Cardiac muscle cell (in vitro differentiated cells and primary cell): ENCODE measurements at regions not wholly inside any gene's neighbourhood (a gene's known extent, or its start where the extent isn't known, plus 50 kb on each side); places are given as distances from the start of the nearest gene placed in this dataset.

Experiments used
- DNase-seq, 2 donors: peaks; one replicate each; pipeline versions ENCODE4 v3.0.0 to v3.0.0-alpha.2; 2010 to 2017; ENCODE audit warnings: low read depth in 1 of 2, low spot score in 1 of 2
- H3K27ac ChIP-seq: fragments of 200-600 bp; sonication (generic); 2 replicates; pipeline ENCODE4 v1.5.1; 2016
- H3K27me3 ChIP-seq: fragments of 200-600 bp; sonication (generic); 2 replicates; pipeline ENCODE4 v1.6.0; 2016; ENCODE audit warnings: control low read depth
- H3K36me3 ChIP-seq: fragments of 200-600 bp; sonication (generic); 2 replicates; pipeline ENCODE4 v1.5.1; 2016; ENCODE audit warnings: control low read depth
- H3K4me1 ChIP-seq: fragments of 200-600 bp; sonication (generic); 2 replicates; pipeline ENCODE4 v1.8.1; 2017; ENCODE audit warnings: low read depth, mild to moderate bottlenecking, mixed run types
- H3K4me3 ChIP-seq: fragments of 200-600 bp; sonication (generic); 2 replicates; pipeline ENCODE4 v1.5.1; 2016; ENCODE audit warnings: mild to moderate bottlenecking
- H3K9me3 ChIP-seq: fragments of 200-600 bp; sonication (generic); 2 replicates; pipeline ENCODE4 v1.5.1; 2017; ENCODE audit warnings: low read depth, mild to moderate bottlenecking, control low read depth
- CTCF ChIP-seq: IDR thresholded peaks from 2 replicates; pipeline ENCODE4 v1.5.1; 2012; ENCODE audit warnings: low read depth, mild to moderate bottlenecking, low read length

GRCh38 chr7:109836016-109836415, 1254.9 kb upstream of the LRRN3 start:
- Histone ChIP-seq H3K36me3 (no peaks in the 10 kb centered on the region), H3K27me3 (no peaks in the 10 kb centered on the region), H3K9me3 (no peaks in the 10 kb centered on the region), H3K4me3 (no peak overlapping the region), H3K4me1 (no peaks in the 10 kb centered on the region), H3K27ac (no peak overlapping the region)
- DNase-seq: no peak
- TF ChIP-seq CTCF: no peak

- Histone ChIP-seq H3K27me3 (no peaks in the 10 kb centered on the region), H3K9me3 (no peaks in the 10 kb centered on the region), H3K36me3 (no peaks in the 10 kb centered on the region), H3K4me3 (no peak overlapping the region), H3K27ac (no peak overlapping the region), H3K4me1 (peaks cover 6% of the 10 kb centered on the region)
- no peak for TF ChIP-seq CTCF
- DNase-seq: no peak
Observed at GRCh38 chr7:109842386-109842785, 1248.5 kb upstream of the LRRN3 start.

- peaks cover 6% of the 10 kb centered on the region for H3K4me1 ChIP-seq
- peak; percentile 24 for TF ChIP-seq CTCF
- H3K4me3 ChIP-seq: no peak overlapping the region
- no peak overlapping the region for H3K27ac ChIP-seq
- H3K27me3 ChIP-seq: no peaks in the 10 kb centered on the region
- peak; percentile 6 to 15 for DNase-seq
- no peaks in the 10 kb centered on the region for H3K36me3 ChIP-seq
- H3K9me3 ChIP-seq: no peaks in the 10 kb centered on the region
Observed at GRCh38 chr7:109844362-109844761, 1246.6 kb upstream of the LRRN3 start.

GRCh38 chr7:109864230-109864629, 1226.7 kb upstream of the LRRN3 start:
- no peak for DNase-seq
- H3K36me3 ChIP-seq: no peaks in the 10 kb centered on the region
- no peaks in the 10 kb centered on the region for H3K27me3 ChIP-seq
- H3K9me3 ChIP-seq: no peaks in the 10 kb centered on the region
- TF ChIP-seq CTCF: no peak
- no peak overlapping the region for H3K4me3 ChIP-seq
- H3K4me1 ChIP-seq: no peaks in the 10 kb centered on the region
- no peak overlapping the region for H3K27ac ChIP-seq

- peak in 1 of 2 donors; percentile 4 for DNase-seq
- Histone ChIP-seq H3K36me3 (no peaks in the 10 kb centered on the region), H3K27ac (no peak overlapping the region), H3K27me3 (no peaks in the 10 kb centered on the region), H3K4me1 (no peaks in the 10 kb centered on the region), H3K4me3 (no peak overlapping the region), H3K9me3 (no peaks in the 10 kb centered on the region)
- no peak for TF ChIP-seq CTCF
Observed at GRCh38 chr7:109868215-109868860, 1222.6 kb upstream of the LRRN3 start.

GRCh38 chr7:109873296-109873695, 1217.6 kb upstream of the LRRN3 start:
- no peak overlapping the region for H3K27ac ChIP-seq
- DNase-seq: no peak
- TF ChIP-seq CTCF: no peak
- no peaks in the 10 kb centered on the region for H3K9me3 ChIP-seq
- no peaks in the 10 kb centered on the region for H3K4me1 ChIP-seq
- H3K36me3 ChIP-seq: no peaks in the 10 kb centered on the region
- H3K4me3 ChIP-seq: no peak overlapping the region
- H3K27me3 ChIP-seq: no peaks in the 10 kb centered on the region
